Inflammatory macrophage (primary cell): ENCODE measurements at regions not wholly inside any gene's neighbourhood (a gene's known extent, or its start where the extent isn't known, plus 50 kb on each side); places are given as distances from the start of the nearest gene placed in this dataset.

ENCODE experiments used
- DNase-seq, 2 donors: peaks; one replicate each; pipeline ENCODE4 v3.0.0-alpha.2; 2020 to 2022

DNA sequence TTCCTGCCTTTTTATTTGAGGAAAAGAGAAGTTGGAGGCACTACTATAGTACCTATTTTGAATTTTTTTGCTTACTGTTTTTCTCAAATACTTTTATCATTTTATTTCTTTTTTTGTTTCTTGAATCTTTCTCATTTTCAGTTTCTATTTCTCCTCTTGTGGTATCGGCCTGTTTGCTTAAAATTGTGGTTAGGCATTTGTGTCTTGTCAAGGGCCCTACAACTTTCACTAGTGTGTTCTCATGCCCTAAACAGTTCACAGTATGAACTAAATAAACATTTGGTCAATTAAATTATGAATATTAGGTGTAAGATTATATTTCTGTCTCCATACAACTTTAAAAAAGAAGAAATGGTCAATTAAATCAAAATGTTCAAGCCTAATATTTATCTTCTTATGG lies 613.5 kb downstream of the MBD2 start:
- no peak for DNase-seq

DNA sequence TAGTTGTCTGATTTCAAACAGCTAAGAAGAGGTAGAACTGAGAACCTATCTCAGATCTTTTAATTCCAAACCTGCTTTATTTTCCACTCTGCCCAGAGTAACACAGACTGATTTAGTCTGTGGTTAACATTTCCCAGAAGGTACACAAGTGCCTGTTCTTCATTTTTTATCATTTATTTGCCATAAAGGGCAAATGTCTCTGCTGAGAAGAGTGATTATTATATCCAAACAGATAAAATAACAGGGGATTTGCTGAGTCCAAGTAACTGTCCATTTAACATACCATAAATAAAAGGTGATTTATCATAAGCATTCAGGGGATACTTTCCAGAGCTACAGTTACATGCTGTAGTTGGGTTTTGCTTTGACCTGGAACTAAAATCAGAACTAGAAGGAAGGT lies 617.7 kb downstream of the MBD2 start:
- no peak for DNase-seq

DNA sequence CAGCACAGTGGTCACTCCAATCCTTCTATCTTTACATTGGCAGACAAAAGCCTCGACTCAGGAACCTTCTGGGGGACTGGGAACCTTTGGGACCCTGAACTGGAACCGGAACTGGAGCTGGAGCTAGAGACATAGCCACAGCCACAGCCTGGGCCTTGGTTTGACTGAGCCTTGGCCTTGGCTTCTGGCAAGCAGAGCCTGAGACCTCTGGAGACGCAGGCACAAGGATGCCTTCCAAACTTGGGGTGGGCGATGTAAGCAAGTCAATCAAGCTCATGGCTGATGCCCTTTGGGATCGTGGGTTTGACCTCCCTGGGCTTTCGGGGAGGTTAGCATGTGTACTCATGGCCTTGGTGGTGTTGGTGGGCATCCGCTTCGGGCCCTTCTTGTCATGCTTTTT lies 619.3 kb downstream of the MBD2 start:
- DNase-seq, result no peak

GRCh38 chr18:53603276-53603675 lies 621.2 kb downstream of the MBD2 start:
- DNase-seq, result no peak

GRCh38 chr18:53601344-53601743 lies 623.1 kb downstream of the MBD2 start:
- DNase-seq, result no peak

GRCh38 chr18:53586923-53587322 lies 637.5 kb downstream of the MBD2 start:
- no peak for DNase-seq
